ENCODE measurements at regions not wholly inside any gene's neighbourhood (a gene's known extent, or its start where the extent isn't known, plus 50 kb on each side); places are given as distances from the start of the nearest gene placed in this dataset.

GRCh38 chr12:116646901-116647300 lies 87.7 kb downstream of the MAP1LC3B2 start:
- H3K9me2 ChIP-seq, result no peaks in the 10 kb centered on the region
- no peak overlapping the region for H3K27ac ChIP-seq (ENCODE audit: low read depth in 2 of 2, low read length in 1 of 2)
- no peaks in the 10 kb centered on the region for H3K4me1 ChIP-seq (ENCODE audit: control insufficient read depth in 1 of 2, insufficient read depth in 2 of 2, low read depth in 1 of 2, low read length in 1 of 2)
- no peaks in the 10 kb centered on the region for H3F3A ChIP-seq (replicated peaks; ENCODE audit: insufficient read depth)
- H3K4me3 ChIP-seq (ENCODE audit: low read depth in 2 of 2, low read length in 1 of 2), result no peak overlapping the region
- POLR2A ChIA-PET, result no interaction called here
- H3K9me3 ChIP-seq, result no peaks in the 10 kb centered on the region
- no peak overlapping the region for H2AFZ ChIP-seq (ENCODE audit: low read depth)
- H4K20me1 ChIP-seq (ENCODE audit: insufficient read depth), result no peaks in the 10 kb centered on the region
- CTCF ChIA-PET, result no interaction called here
- no peak overlapping the region for H3K9ac ChIP-seq
- DNase-seq, result no peak
- no peaks in the 10 kb centered on the region for H3K79me2 ChIP-seq (ENCODE audit: insufficient read depth)
- no peak for TF ChIP-seq EP300 (IDR thresholded peaks at IDR 0.05; ENCODE audit: borderline replicate concordance in 1 of 2, low read depth in 1 of 2, low read length in 1 of 2)
- no peak for TF ChIP-seq CHD2 (IDR thresholded peaks at IDR 0.05; ENCODE audit: low read length, partially characterized antibody)
- no peak for TF ChIP-seq TAF1 (IDR thresholded peaks at IDR 0.05; ENCODE audit: borderline replicate concordance, low read depth, low read length)
- no peak for TF ChIP-seq YY1 (IDR thresholded peaks at IDR 0.05; ENCODE audit: low read depth)
- no peak for TF ChIP-seq USF1 (IDR thresholded peaks at IDR 0.05; ENCODE audit: borderline replicate concordance, low read depth)
- TF ChIP-seq GATA2 (CRISPR knock-in tag; IDR thresholded peaks at IDR 0.05), result no peak
- no peaks in the 10 kb centered on the region for H3K36me3 ChIP-seq (replicated peaks in 1 of 2; ENCODE audit: control insufficient read depth in 1 of 2, insufficient read depth in 2 of 2, low read length in 1 of 2)
- no peaks in the 10 kb centered on the region for H3K27me3 ChIP-seq (ENCODE audit: insufficient read depth)
- H3K4me2 ChIP-seq, result no peak overlapping the region

- Histone ChIP-seq H3K36me3 (replicated peaks in 1 of 2; ENCODE audit: control insufficient read depth in 1 of 2, insufficient read depth in 2 of 2, low read length in 1 of 2) (no peaks in the 10 kb centered on the region), H3K9ac (no peak overlapping the region), H3K9me2 (no peaks in the 10 kb centered on the region), H4K20me1 (ENCODE audit: insufficient read depth) (no peaks in the 10 kb centered on the region), H3K27ac (ENCODE audit: low read depth in 2 of 2, low read length in 1 of 2) (no peak overlapping the region), H3K4me2 (no peak overlapping the region), H3K4me1 (ENCODE audit: control insufficient read depth in 1 of 2, insufficient read depth in 2 of 2, low read depth in 1 of 2, low read length in 1 of 2) (no peaks in the 10 kb centered on the region), H3F3A (replicated peaks; ENCODE audit: insufficient read depth) (no peaks in the 10 kb centered on the region), H3K79me2 (ENCODE audit: insufficient read depth) (no peaks in the 10 kb centered on the region), H3K27me3 (ENCODE audit: insufficient read depth) (no peaks in the 10 kb centered on the region), H3K9me3 (no peaks in the 10 kb centered on the region), H3K4me3 (ENCODE audit: low read depth in 2 of 2, low read length in 1 of 2) (no peak overlapping the region), H2AFZ (ENCODE audit: low read depth) (no peak overlapping the region)
- WGBS (ENCODE audit: low lambda C conversion rate), result 69% methylated on average over 3 of the region's 3 CpGs
- ChIA-PET POLR2A (no interaction called here), CTCF (interaction anchor here (1.0 kb wide), 1 partner anchor 8 kb away, joined by 3 read pairs; no protein-coding TSS in a partner anchor)
- TF ChIP-seq ZBTB33 (IDR thresholded peaks at IDR 0.05; ENCODE audit: borderline replicate concordance, low read depth) (no peak), IRF3 (IDR thresholded peaks at IDR 0.05; ENCODE audit: low read depth, low read length) (no peak), GABPA (IDR thresholded peaks at IDR 0.05; ENCODE audit: low read depth) (no peak), CHD2 (IDR thresholded peaks at IDR 0.05; ENCODE audit: low read length, partially characterized antibody) (no peak), TEAD4 (IDR thresholded peaks at IDR 0.05; ENCODE audit: borderline replicate concordance, insufficient read depth) (no peak), MXI1 (IDR thresholded peaks at IDR 0.05; ENCODE audit: low read depth, low read length) (no peak), RAD21 (IDR thresholded peaks at IDR 0.05; ENCODE audit: low read length) (no peak), FOXJ3 (CRISPR knock-in tag; IDR thresholded peaks at IDR 0.05) (no peak), JUND (IDR thresholded peaks at IDR 0.05) (no peak), RFX5 (IDR thresholded peaks at IDR 0.05; ENCODE audit: low read length) (no peak), FOSL2 (IDR thresholded peaks at IDR 0.05; ENCODE audit: borderline replicate concordance, low read depth) (no peak), RXRA (IDR thresholded peaks at IDR 0.05; ENCODE audit: borderline replicate concordance, low read depth) (no peak), TAF1 (IDR thresholded peaks at IDR 0.05; ENCODE audit: borderline replicate concordance, low read depth, low read length) (no peak), SMC3 (IDR thresholded peaks at IDR 0.05; ENCODE audit: low read depth, low read length) (no peak)
- DNase-seq, result no peak
Observed at GRCh38 chr12:116644806-116645205, 85.6 kb downstream of the MAP1LC3B2 start.
